ENCODE measurements at regions not wholly inside any gene's neighbourhood (a gene's known extent, or its start where the extent isn't known, plus 50 kb on each side); places are given as distances from the start of the nearest gene placed in this dataset.

- Mint-ChIP-seq H3K9me3 (no peaks in the 10 kb centered on the region), H3K4me3 (no peak overlapping the region), H3K27ac (no peak overlapping the region), H3K4me1 (ENCODE audit: unreplicated experiment) (no peaks in the 10 kb centered on the region), H3K27me3 (no peaks in the 10 kb centered on the region), H3K36me3 (no peaks in the 10 kb centered on the region)
- DNase-seq (ENCODE audit: extremely low spot score, unreplicated experiment): peak; percentile 44
- no peak for TF ChIP-seq CTCF (conservative IDR thresholded peaks at IDR 0.05)
These were observed 214.7 kb upstream of the CHRNA7 start for GRCh38 chr15:31815411-31816155.

- no peak for TF ChIP-seq CTCF (conservative IDR thresholded peaks at IDR 0.05)
- H3K9me3 Mint-ChIP-seq: no peaks in the 10 kb centered on the region
- no peak overlapping the region for H3K27ac Mint-ChIP-seq
- no peaks in the 10 kb centered on the region for H3K27me3 Mint-ChIP-seq
- no peaks in the 10 kb centered on the region for H3K4me1 Mint-ChIP-seq (ENCODE audit: unreplicated experiment)
- no peak overlapping the region for H3K4me3 Mint-ChIP-seq
- no peak for DNase-seq (ENCODE audit: extremely low spot score, unreplicated experiment)
- no peaks in the 10 kb centered on the region for H3K36me3 Mint-ChIP-seq
These were observed 207.9 kb upstream of the CHRNA7 start for GRCh38 chr15:31822463-31822862.

GRCh38 chr15:31824024-31824423, 206.3 kb upstream of the CHRNA7 start:
- no peak overlapping the region for H3K4me3 Mint-ChIP-seq
- no peaks in the 10 kb centered on the region for H3K4me1 Mint-ChIP-seq (ENCODE audit: unreplicated experiment)
- H3K27me3 Mint-ChIP-seq: no peaks in the 10 kb centered on the region
- peak; percentile 34 for DNase-seq (ENCODE audit: extremely low spot score, unreplicated experiment)
- H3K36me3 Mint-ChIP-seq: no peaks in the 10 kb centered on the region
- H3K9me3 Mint-ChIP-seq: no peaks in the 10 kb centered on the region
- no peak overlapping the region for H3K27ac Mint-ChIP-seq
- no peak for TF ChIP-seq CTCF (conservative IDR thresholded peaks at IDR 0.05)

- no peak for TF ChIP-seq CTCF (conservative IDR thresholded peaks at IDR 0.05)
- Mint-ChIP-seq H3K9me3 (no peaks in the 10 kb centered on the region), H3K27ac (no peak overlapping the region), H3K27me3 (no peaks in the 10 kb centered on the region), H3K4me3 (no peak overlapping the region), H3K4me1 (ENCODE audit: unreplicated experiment) (no peaks in the 10 kb centered on the region), H3K36me3 (no peaks in the 10 kb centered on the region)
- peak; percentile 10 for DNase-seq (ENCODE audit: extremely low spot score, unreplicated experiment)
These were observed 201.7 kb upstream of the CHRNA7 start for GRCh38 chr15:31828594-31828993.

- no peaks in the 10 kb centered on the region for H3K4me1 Mint-ChIP-seq (ENCODE audit: unreplicated experiment)
- H3K4me3 Mint-ChIP-seq: no peak overlapping the region
- H3K27me3 Mint-ChIP-seq: no peaks in the 10 kb centered on the region
- no peak for DNase-seq (ENCODE audit: extremely low spot score, unreplicated experiment)
- no peak overlapping the region for H3K27ac Mint-ChIP-seq
- no peaks in the 10 kb centered on the region for H3K9me3 Mint-ChIP-seq
- TF ChIP-seq CTCF (conservative IDR thresholded peaks at IDR 0.05): no peak
- H3K36me3 Mint-ChIP-seq: no peaks in the 10 kb centered on the region
These were observed 199.7 kb upstream of the CHRNA7 start for GRCh38 chr15:31830591-31830990.

Data from type B pancreatic cell (in vitro differentiated cells).